ENCODE measurements at regions not wholly inside any gene's neighbourhood (a gene's known extent, or its start where the extent isn't known, plus 50 kb on each side); places are given as distances from the start of the nearest gene placed in this dataset.

- no peak overlapping the region for H3K27ac ChIP-seq
- DNase-seq (ENCODE audit: low spot score in 2 of 2), result no peak
- TF ChIP-seq CTCF (IDR thresholded peaks at IDR 0.05), result no peak
- H3K36me3 ChIP-seq, result peaks cover 2 to 5% of the 10 kb centered on the region in 2 donors
- H3K27me3 ChIP-seq, result no peaks in the 10 kb centered on the region
- intact Hi-C loops (cut with DNase I), result no loop called here
- H3K9me3 ChIP-seq, result no peaks in the 10 kb centered on the region
- H3K4me1 ChIP-seq, result no peaks in the 10 kb centered on the region
- no peak overlapping the region for H3K4me3 ChIP-seq
Observed at GRCh38 chr12:24404086-24404815, 454.8 kb upstream of the SOX5 start.

GRCh38 chr12:24400533-24400932, 451.1 kb upstream of the SOX5 start:
- Histone ChIP-seq H3K9me3 (no peaks in the 10 kb centered on the region), H3K27me3 (no peaks in the 10 kb centered on the region), H3K4me3 (no peak overlapping the region), H3K36me3 (no peaks in the 10 kb centered on the region), H3K4me1 (peaks cover 0 to 6% of the 10 kb centered on the region in 2 donors), H3K27ac (no peak overlapping the region)
- TF ChIP-seq CTCF (IDR thresholded peaks at IDR 0.05), result no peak
- intact Hi-C loops (cut with DNase I), result no loop called here
- no peak for DNase-seq (ENCODE audit: low spot score in 2 of 2)

GRCh38 chr12:24398605-24399004, 449.1 kb upstream of the SOX5 start:
- peaks cover 0 to 6% of the 10 kb centered on the region in 2 donors for H3K4me1 ChIP-seq
- H3K4me3 ChIP-seq, result no peak overlapping the region
- TF ChIP-seq CTCF (IDR thresholded peaks at IDR 0.05), result no peak
- intact Hi-C loops (cut with DNase I), result no loop called here
- H3K9me3 ChIP-seq, result no peaks in the 10 kb centered on the region
- H3K27ac ChIP-seq, result no peak overlapping the region
- DNase-seq (ENCODE audit: low spot score in 2 of 2), result no peak
- H3K36me3 ChIP-seq, result no peaks in the 10 kb centered on the region
- H3K27me3 ChIP-seq, result no peaks in the 10 kb centered on the region

GRCh38 chr12:24396224-24396623, 446.8 kb upstream of the SOX5 start:
- Histone ChIP-seq H3K27me3 (no peaks in the 10 kb centered on the region), H3K9me3 (peaks cover 0 to 9% of the 10 kb centered on the region in 2 donors), H3K36me3 (no peaks in the 10 kb centered on the region), H3K4me1 (peaks cover 0 to 6% of the 10 kb centered on the region in 2 donors), H3K4me3 (peak overlapping the region in 1 of 2 donors; percentile 21), H3K27ac (peak overlapping the region in 1 of 2 donors; percentile 4)
- TF ChIP-seq CTCF (IDR thresholded peaks at IDR 0.05), result no peak
- intact Hi-C loops (cut with DNase I), result no loop called here
- no peak for DNase-seq (ENCODE audit: low spot score in 2 of 2)

GRCh38 chr12:24394246-24394645, 444.8 kb upstream of the SOX5 start:
- H3K4me1 ChIP-seq, result peaks cover 0 to 6% of the 10 kb centered on the region in 2 donors
- H3K27ac ChIP-seq, result no peak overlapping the region
- no peak for DNase-seq (ENCODE audit: low spot score in 2 of 2)
- H3K4me3 ChIP-seq, result no peak overlapping the region
- H3K27me3 ChIP-seq, result no peaks in the 10 kb centered on the region
- intact Hi-C loops (cut with DNase I), result no loop called here
- no peak for TF ChIP-seq CTCF (IDR thresholded peaks at IDR 0.05)
- H3K36me3 ChIP-seq, result no peaks in the 10 kb centered on the region
- peaks cover 0 to 15% of the 10 kb centered on the region in 2 donors for H3K9me3 ChIP-seq

Data from ascending aorta (tissue), 2 donors.